Natural killer cell (primary cell): ENCODE measurements at regions not wholly inside any gene's neighbourhood (a gene's known extent, or its start where the extent isn't known, plus 50 kb on each side); places are given as distances from the start of the nearest gene placed in this dataset.

Source experiments
- ATAC-seq, 3 donors: fragments of 150-1000 bp in 2 of 3; fragments of 200-7000 bp in 1 of 3; cut with Tn5 transposase; 1 replicate in 1 of 3; 2 replicates in 2 of 3; pipeline ENCODE4 v1.10.0; 2021; ENCODE audit warnings: mild to moderate bottlenecking in 2 of 3, moderate library complexity in 2 of 3
- DNase-seq, 2 donors: peaks; one replicate each; pipeline versions ENCODE4 v3.0.0 to v3.0.0-alpha.2; 2013 to 2021; ENCODE audit warnings: mixed read lengths in 1 of 2
- H3K27ac ChIP-seq: one replicate; pipeline ENCODE4 v1.5.1; 2013; ENCODE audit warnings: mild to moderate bottlenecking, low read length
- H3K27me3 ChIP-seq: one replicate; pipeline ENCODE4 v1.6.1; 2013; ENCODE audit warnings: low read length; ENCODE audit not compliant: control insufficient read depth, insufficient read depth
- H3K36me3 ChIP-seq: one replicate; pipeline ENCODE4 v1.6.1; 2013; ENCODE audit warnings: low read length; ENCODE audit not compliant: control insufficient read depth, insufficient read depth
- H3K4me1 ChIP-seq: one replicate; pipeline ENCODE4 v1.6.1; 2013; ENCODE audit warnings: low read length; ENCODE audit not compliant: control insufficient read depth, insufficient read depth
- H3K4me3 ChIP-seq: one replicate; pipeline ENCODE4 v1.5.1; 2013; ENCODE audit warnings: low read length
- H3K9me3 ChIP-seq: one replicate; pipeline ENCODE4 v1.6.1; 2013; ENCODE audit warnings: low read length; ENCODE audit not compliant: control insufficient read depth, insufficient read depth
- H3K27ac Mint-ChIP-seq, 2 donors: one replicate each; pipeline ENCODE4 v1.8.0; 2022; ENCODE audit warnings: mild to moderate bottlenecking in 2 of 2, mixed read lengths in 2 of 2, moderate library complexity in 1 of 2
- H3K27me3 Mint-ChIP-seq, 2 donors: one replicate each; pipeline ENCODE4 v1.8.0; 2022; ENCODE audit warnings: low read depth in 2 of 2, mixed read lengths in 2 of 2
- H3K36me3 Mint-ChIP-seq: one replicate; pipeline ENCODE4 v1.8.0; 2022; ENCODE audit warnings: mixed read lengths
- H3K4me1 Mint-ChIP-seq, 2 donors: one replicate each; pipeline ENCODE4 v1.8.0; 2022; ENCODE audit warnings: mixed read lengths in 2 of 2
- H3K4me3 Mint-ChIP-seq: one replicate; pipeline ENCODE4 v1.8.0; 2022; ENCODE audit warnings: mild to moderate bottlenecking, moderate library complexity, mixed read lengths
- H3K9me3 Mint-ChIP-seq, 2 donors: one replicate each; pipeline ENCODE4 v1.8.0; 2022; ENCODE audit warnings: mixed read lengths in 2 of 2
- CTCF ChIP-seq: fragments of 200-600 bp; IDR thresholded peaks from one replicate; pipeline ENCODE4 v1.8.0; 2022; ENCODE audit warnings: antibody characterized with exemption
- WGBS: methylation state at CpG from one replicate; pipeline ENCODE4 v1.1.7; 2013; ENCODE audit warnings: missing lambda C conversion rate; ENCODE audit not compliant: insufficient coverage; 5-methylcytosine and 5-hydroxymethylcytosine counted together
- intact Hi-C: fragments of 100-400 bp; cut with micrococcal nuclease; formaldehyde crosslinking; loops from one replicate; pipeline ENCODE4 v1.14.2; 2022

GRCh38 chr20:10735195-10735949, 61.6 kb upstream of the JAG1 start:
- intact Hi-C loops: no loop called here
- DNase-seq: no peak
- TF ChIP-seq CTCF: no peak
- no peaks in the 10 kb centered on the region for H3K9me3 ChIP-seq
- H3K27me3 ChIP-seq: no peaks in the 10 kb centered on the region
- H3K27ac Mint-ChIP-seq: no peak overlapping the region
- 79% methylated on average over 14 of the region's 14 CpGs for WGBS
- no peak for ATAC-seq
- no peaks in the 10 kb centered on the region for H3K4me1 Mint-ChIP-seq
- H3K4me3 Mint-ChIP-seq: no peak overlapping the region
- H3K36me3 ChIP-seq: no peaks in the 10 kb centered on the region
- peaks cover 2 to 15% of the 10 kb centered on the region in 2 donors for H3K27me3 Mint-ChIP-seq
- H3K36me3 Mint-ChIP-seq: no peaks in the 10 kb centered on the region
- H3K27ac ChIP-seq: no peak overlapping the region
- H3K4me3 ChIP-seq: no peak overlapping the region
- no peaks in the 10 kb centered on the region for H3K4me1 ChIP-seq
- H3K9me3 Mint-ChIP-seq: no peaks in the 10 kb centered on the region

- no peaks in the 10 kb centered on the region for H3K4me1 Mint-ChIP-seq
- peaks cover 2 to 37% of the 10 kb centered on the region in 2 donors for H3K27me3 Mint-ChIP-seq
- Histone ChIP-seq H3K27me3 (no peaks in the 10 kb centered on the region), H3K4me1 (no peaks in the 10 kb centered on the region), H3K27ac (no peak overlapping the region), H3K36me3 (no peaks in the 10 kb centered on the region), H3K4me3 (no peak overlapping the region), H3K9me3 (no peaks in the 10 kb centered on the region)
- no peak for TF ChIP-seq CTCF
- DNase-seq (no peak), ATAC-seq (no peak)
- 58% methylated on average over 1 of the region's 1 CpG for WGBS
- no peaks in the 10 kb centered on the region for H3K9me3 Mint-ChIP-seq
- intact Hi-C loops: no loop called here
- no peak overlapping the region for H3K27ac Mint-ChIP-seq
- H3K36me3 Mint-ChIP-seq: no peaks in the 10 kb centered on the region
- H3K4me3 Mint-ChIP-seq: no peak overlapping the region
Observed at GRCh38 chr20:10739134-10739533, 65.3 kb upstream of the JAG1 start.

- DNase-seq: no peak
- intact Hi-C loops: no loop called here
- WGBS: 76% methylated on average over 6 of the region's 7 CpGs
Observed at GRCh38 chr20:10739566-10739965, 65.8 kb upstream of the JAG1 start.

More at GRCh38 chr20:10739566-10739965, 65.8 kb upstream of the JAG1 start:
- H3K4me3 Mint-ChIP-seq: no peak overlapping the region
- no peaks in the 10 kb centered on the region for H3K9me3 Mint-ChIP-seq
- TF ChIP-seq CTCF: no peak
- no peaks in the 10 kb centered on the region for H3K36me3 ChIP-seq
- no peaks in the 10 kb centered on the region for H3K36me3 Mint-ChIP-seq
- H3K27me3 ChIP-seq: no peaks in the 10 kb centered on the region
- H3K4me3 ChIP-seq: no peak overlapping the region
- H3K27ac ChIP-seq: no peak overlapping the region
- no peaks in the 10 kb centered on the region for H3K4me1 ChIP-seq
- no peak for ATAC-seq
- no peaks in the 10 kb centered on the region for H3K9me3 ChIP-seq
- no peak overlapping the region for H3K27ac Mint-ChIP-seq
- no peaks in the 10 kb centered on the region for H3K4me1 Mint-ChIP-seq
- peaks cover 2 to 37% of the 10 kb centered on the region in 2 donors for H3K27me3 Mint-ChIP-seq
